Panc1 (cell line): ENCODE measurements at regions not wholly inside any gene's neighbourhood (a gene's known extent, or its start where the extent isn't known, plus 50 kb on each side); places are given as distances from the start of the nearest gene placed in this dataset.
"Not testable (repeated sequence)": the region's sequence is repeated elsewhere in the genome, so short reads cannot be mapped to it uniquely, and the experiment has no call there.

Experiments
- ATAC-seq: fragments of 200-7000 bp; cut with Tn5 transposase; 2 replicates; pipeline ENCODE4 v1.9.1; 2020; ENCODE audit warnings: mild to moderate bottlenecking, moderate library complexity
- BruUV-seq: library from RNA; stranded (reverse); fragments of 400-500 nt; replicated peaks from 2 replicates; lab custom pipeline; 2021; lab: Mats Ljungman, UMichigan
- CTCF ChIA-PET: fragments of 300-600 bp; sonication (Branson Sonifier 250); formaldehyde crosslinking; loops from one replicate; lab custom pipeline; 2022; ENCODE audit warnings: antibody characterized with exemption; lab: Charles Lee
- POLR2A ChIA-PET: fragments of 300-600 bp; sonication (Branson Sonifier 250); formaldehyde crosslinking; loops from one replicate; lab custom pipeline; 2022; ENCODE audit warnings: antibody characterized with exemption; lab: Charles Lee
- DNase-seq: peaks from one replicate; pipeline ENCODE4 v3.0.0-alpha.2; 2010; ENCODE audit warnings: low read depth, low spot score
- H3K27ac ChIP-seq: 2 replicates; pipeline ENCODE4 v1.5.1; 2011; ENCODE audit warnings: mild to moderate bottlenecking, low read length, inconsistent platforms
- H3K27me3 ChIP-seq: fragments of 200-500 bp; sonication (Bioruptor generic); 2 replicates; pipeline ENCODE4 v1.6.0; 2014; ENCODE audit warnings: low read length, inconsistent platforms; ENCODE audit not compliant: control insufficient read depth, insufficient read depth
- H3K36me3 ChIP-seq: fragments of 200-500 bp; sonication (Bioruptor generic); 2 replicates; pipeline ENCODE4 v1.5.1; 2014; ENCODE audit warnings: inconsistent platforms, mild to moderate bottlenecking, low read length, moderate library complexity; ENCODE audit not compliant: control insufficient read depth, insufficient read depth
- H3K4me1 ChIP-seq: 2 replicates; pipeline ENCODE4 v1.5.1; 2011; ENCODE audit warnings: inconsistent platforms, mild to moderate bottlenecking, low read length, moderate library complexity; ENCODE audit not compliant: control insufficient read depth, insufficient read depth
- H3K4me3 ChIP-seq, 2 experiments: 2 replicates each; pipeline ENCODE4 v1.5.1; 2011 to 2012; ENCODE audit warnings: low read depth in 2 of 2, low read length in 2 of 2, mild to moderate bottlenecking in 2 of 2, inconsistent platforms in 1 of 2, moderate library complexity in 1 of 2
- H3K9me3 ChIP-seq: fragments of 200-500 bp; sonication (Bioruptor generic); 2 replicates; pipeline ENCODE4 v1.5.1; 2014; ENCODE audit warnings: low read depth, mild to moderate bottlenecking, inconsistent platforms, low read length, moderate library complexity; ENCODE audit not compliant: control insufficient read depth, insufficient read depth
- POLR2AphosphoS5 ChIP-seq: IDR thresholded peaks from 2 replicates; pipeline ENCODE4 v1.6.1; 2012; ENCODE audit warnings: mild to moderate bottlenecking, low read depth, low read length, moderate library complexity
- REST ChIP-seq, 2 experiments: IDR thresholded peaks; 2 replicates each; pipeline ENCODE4 v1.6.1; 2011 to 2012; ENCODE audit warnings: low read depth in 2 of 2, control low read depth in 1 of 2, low read length in 1 of 2, mild to moderate bottlenecking in 1 of 2, moderate library complexity in 1 of 2; ENCODE audit not compliant: insufficient read depth in 1 of 2
- SIN3A ChIP-seq: IDR thresholded peaks from 2 replicates; pipeline ENCODE4 v1.6.1; 2012; ENCODE audit warnings: low read depth, mild to moderate bottlenecking, low read length, moderate library complexity, borderline replicate concordance; ENCODE audit not compliant: insufficient read depth
- TCF7L2 ChIP-seq: IDR thresholded peaks from 2 replicates; pipeline ENCODE4 v1.6.1; 2011; ENCODE audit warnings: mild to moderate bottlenecking, low read depth, low read length, inconsistent platforms
- in situ Hi-C: cut with HindIII; loops from 2 replicates; pipeline ENCODE4 v1.10.0; 2016; ENCODE audit warnings: low sequenced_read_pairs, low pct_unique_long_range_greater_than_20kb
- intact Hi-C: fragments of 100-400 bp; cut with micrococcal nuclease; formaldehyde crosslinking; loops from one replicate; pipeline ENCODE4 v1.10.0; 2022; ENCODE audit not compliant: unreplicated experiment
- TF ChIP-seq, protein P1 (sequence below): fragments of 450-650 bp; IDR thresholded peaks from 2 replicates; pipeline ENCODE4 v1.5.1; 2017; ENCODE audit warnings: mild to moderate bottlenecking

DNA sequence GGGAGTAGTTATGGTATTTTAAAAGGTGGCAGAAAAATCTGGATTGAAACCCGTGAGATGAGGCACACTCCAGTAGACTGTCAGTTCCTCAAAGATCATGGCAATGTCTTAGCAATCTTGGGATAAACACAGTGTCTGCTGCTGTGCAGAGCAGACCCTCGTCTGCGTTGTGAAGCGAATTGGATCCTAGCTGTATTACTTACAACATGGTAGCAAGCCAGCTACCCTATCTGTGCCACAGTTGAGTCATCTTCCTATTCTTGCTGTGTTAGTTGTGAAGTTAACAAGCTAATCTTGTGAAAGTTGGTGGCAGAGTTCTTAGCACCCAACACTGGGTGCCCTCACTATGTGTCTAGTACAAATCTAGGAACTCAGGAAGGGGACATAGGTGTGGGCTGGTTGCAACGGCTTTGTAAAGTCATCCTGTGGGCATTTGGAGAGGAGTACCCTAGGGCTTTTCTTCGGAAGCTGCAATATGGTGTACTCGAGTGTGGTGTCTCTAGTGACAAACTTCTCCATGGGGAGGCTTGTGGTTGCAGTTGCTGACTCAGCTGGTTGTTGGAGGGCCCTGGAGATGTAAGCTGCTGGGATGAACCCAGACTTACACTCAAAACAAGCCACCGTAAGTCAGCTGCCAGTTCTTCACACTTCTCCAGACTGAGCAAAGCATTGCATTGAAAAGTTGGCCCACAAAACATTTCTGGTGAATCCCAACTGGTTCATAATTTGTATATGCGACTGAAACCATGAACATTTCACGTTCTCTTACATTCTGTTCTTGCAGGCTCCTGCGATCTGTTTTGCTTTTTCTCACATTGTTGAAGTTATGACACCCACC, 61.5 kb downstream of the ADCYAP1 start:
- no peak for TF ChIP-seq SIN3A
- TF ChIP-seq, protein P1, sequence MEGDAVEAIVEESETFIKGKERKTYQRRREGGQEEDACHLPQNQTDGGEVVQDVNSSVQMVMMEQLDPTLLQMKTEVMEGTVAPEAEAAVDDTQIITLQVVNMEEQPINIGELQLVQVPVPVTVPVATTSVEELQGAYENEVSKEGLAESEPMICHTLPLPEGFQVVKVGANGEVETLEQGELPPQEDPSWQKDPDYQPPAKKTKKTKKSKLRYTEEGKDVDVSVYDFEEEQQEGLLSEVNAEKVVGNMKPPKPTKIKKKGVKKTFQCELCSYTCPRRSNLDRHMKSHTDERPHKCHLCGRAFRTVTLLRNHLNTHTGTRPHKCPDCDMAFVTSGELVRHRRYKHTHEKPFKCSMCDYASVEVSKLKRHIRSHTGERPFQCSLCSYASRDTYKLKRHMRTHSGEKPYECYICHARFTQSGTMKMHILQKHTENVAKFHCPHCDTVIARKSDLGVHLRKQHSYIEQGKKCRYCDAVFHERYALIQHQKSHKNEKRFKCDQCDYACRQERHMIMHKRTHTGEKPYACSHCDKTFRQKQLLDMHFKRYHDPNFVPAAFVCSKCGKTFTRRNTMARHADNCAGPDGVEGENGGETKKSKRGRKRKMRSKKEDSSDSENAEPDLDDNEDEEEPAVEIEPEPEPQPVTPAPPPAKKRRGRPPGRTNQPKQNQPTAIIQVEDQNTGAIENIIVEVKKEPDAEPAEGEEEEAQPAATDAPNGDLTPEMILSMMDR: no peak
- TF ChIP-seq REST (IDR thresholded peaks at IDR 0.05; ENCODE audit: insufficient read depth in 1 of 2, low read depth in 2 of 2, low read length in 1 of 2): no peak
- no peak for TF ChIP-seq TCF7L2
- no peak for TF ChIP-seq POLR2AphosphoS5
- POLR2A ChIA-PET: no interaction called here
- no peak for ATAC-seq
- no peaks in the 10 kb centered on the region for H3K9me3 ChIP-seq
- no TSS peak for BruUV-seq
- H3K27ac ChIP-seq: no peak overlapping the region
- in situ Hi-C loops: no loop called here
- H3K27me3 ChIP-seq: no peaks in the 10 kb centered on the region
- CTCF ChIA-PET: no interaction called here
- no peaks in the 10 kb centered on the region for H3K36me3 ChIP-seq
- DNase-seq: no peak
- intact Hi-C loops: no loop called here
- H3K4me3 ChIP-seq: no peak overlapping the region
- H3K4me1 ChIP-seq: peaks cover 3% of the 10 kb centered on the region; the same call in 1 of the 2 replicates

DNA sequence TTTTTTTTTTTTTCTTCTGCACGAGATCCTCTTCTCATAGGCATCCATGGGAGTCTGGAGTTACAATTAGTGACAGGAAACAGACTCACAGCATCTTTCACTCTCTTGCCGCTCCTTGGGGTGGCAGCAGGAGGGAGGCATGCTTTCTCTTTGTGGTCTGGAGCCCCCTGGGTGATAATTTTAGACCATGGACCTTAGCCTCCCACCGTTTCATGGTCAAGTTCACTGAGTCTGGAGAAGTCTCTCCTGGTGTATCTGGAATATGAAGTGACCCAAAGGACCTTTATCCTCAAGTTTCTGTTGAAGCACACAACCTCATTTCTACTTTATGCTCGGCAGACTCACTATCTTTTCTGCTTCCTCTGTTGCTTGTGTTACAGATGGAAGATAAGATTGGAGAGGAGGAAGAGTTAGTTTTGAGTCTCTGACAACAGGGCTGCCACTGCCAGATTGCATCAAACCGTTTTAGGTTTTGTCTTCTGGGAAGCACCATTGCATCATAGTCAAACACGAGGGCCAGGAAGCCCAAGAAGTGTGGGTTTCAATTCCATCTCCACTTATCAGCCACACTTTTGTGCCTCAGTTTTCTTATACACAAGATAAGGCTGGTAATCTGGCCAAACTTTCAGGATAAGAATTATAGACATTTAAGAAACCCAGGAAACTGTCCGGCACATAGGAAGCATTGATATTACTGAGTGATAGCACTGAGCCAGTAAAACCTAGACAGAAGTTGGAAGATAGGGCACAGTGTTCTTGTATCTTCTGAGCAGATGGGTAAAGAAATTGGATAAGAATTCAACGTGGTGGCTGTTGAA, 62.3 kb downstream of the ADCYAP1 start:
- H3K4me3 ChIP-seq: no peak overlapping the region
- no peak overlapping the region for H3K27ac ChIP-seq
- CTCF ChIA-PET: no interaction called here
- no peaks in the 10 kb centered on the region for H3K4me1 ChIP-seq
- no TSS peak for BruUV-seq
- ATAC-seq: no peak
- TF ChIP-seq POLR2AphosphoS5 (no peak), TCF7L2 (no peak), SIN3A (no peak), REST (IDR thresholded peaks at IDR 0.05; ENCODE audit: insufficient read depth in 1 of 2, low read depth in 2 of 2, low read length in 1 of 2) (no peak)
- TF ChIP-seq, protein P1: no peak
- H3K36me3 ChIP-seq: no peaks in the 10 kb centered on the region
- H3K27me3 ChIP-seq: no peaks in the 10 kb centered on the region
- intact Hi-C loops: no loop called here
- in situ Hi-C loops: no loop called here
- no peak for DNase-seq
- no peaks in the 10 kb centered on the region for H3K9me3 ChIP-seq
- POLR2A ChIA-PET: no interaction called here

GRCh38 chr18:968910-969309, 64.2 kb downstream of the ADCYAP1 start:
- POLR2A ChIA-PET, intact Hi-C loops, ATAC-seq, H3K27ac ChIP-seq, H3K27me3 ChIP-seq, H3K4me1 ChIP-seq, H3K36me3 ChIP-seq, H3K4me3 ChIP-seq, CTCF ChIA-PET, BruUV-seq, DNase-seq, H3K9me3 ChIP-seq, in situ Hi-C loops: not testable (repeated sequence)
